WTC11 (cell line): ENCODE measurements at regions not wholly inside any gene's neighbourhood (a gene's known extent, or its start where the extent isn't known, plus 50 kb on each side); places are given as distances from the start of the nearest gene placed in this dataset.

ENCODE experiments used
- ESRRA ChIP-seq: sonication (generic); formaldehyde crosslinking; IDR thresholded peaks from 2 replicates; pipeline ENCODE4 v1.8.1; 2022; ENCODE audit warnings: mild to moderate bottlenecking, missing genetic modification reagents, borderline replicate concordance
- ZNF396 ChIP-seq: fragments of 250-450 bp; sonication (Bioruptor Pico); IDR thresholded peaks from 2 replicates; pipeline ENCODE4 v1.8.0; 2021; ENCODE audit warnings: mild to moderate bottlenecking, moderate library complexity, borderline replicate concordance
- TF ChIP-seq, protein P1 (sequence below): fragments of 200-600 bp; IDR thresholded peaks from 2 replicates; pipeline ENCODE4 v1.8.0; 2022; ENCODE audit warnings: antibody characterized with exemption
- TF ChIP-seq, protein P2 (sequence below): sonication (generic); formaldehyde crosslinking; IDR thresholded peaks from 2 replicates; pipeline ENCODE4 v1.8.0; 2023; ENCODE audit warnings: missing genetic modification reagents, mild to moderate bottlenecking, borderline replicate concordance
- TF ChIP-seq, protein P3 (sequence below): sonication (generic); formaldehyde crosslinking; IDR thresholded peaks from 2 replicates; pipeline ENCODE4 v1.8.0; 2022; ENCODE audit warnings: mild to moderate bottlenecking, missing genetic modification reagents

DNA sequence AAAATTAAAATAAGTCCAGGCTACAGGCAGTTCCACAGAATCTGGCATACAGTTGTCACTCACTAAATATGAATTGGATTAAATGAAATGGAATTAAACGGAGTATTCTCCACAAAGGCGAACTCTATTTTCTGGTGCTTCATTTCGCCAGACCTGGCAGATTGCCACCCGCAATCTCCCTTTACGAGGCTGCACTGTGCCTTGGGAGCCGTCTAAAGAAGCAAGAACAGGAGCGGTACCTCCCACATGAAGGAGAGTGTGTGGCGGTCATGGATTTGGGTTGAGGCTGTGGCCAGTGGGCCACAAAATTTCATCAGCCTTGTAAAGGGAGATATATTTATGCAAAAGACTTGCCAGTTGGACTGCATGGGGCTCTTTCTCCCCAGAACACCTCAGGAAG, 151.0 kb downstream of the OSR1 start:
- TF ChIP-seq ESRRA: no peak
- TF ChIP-seq, protein P1, sequence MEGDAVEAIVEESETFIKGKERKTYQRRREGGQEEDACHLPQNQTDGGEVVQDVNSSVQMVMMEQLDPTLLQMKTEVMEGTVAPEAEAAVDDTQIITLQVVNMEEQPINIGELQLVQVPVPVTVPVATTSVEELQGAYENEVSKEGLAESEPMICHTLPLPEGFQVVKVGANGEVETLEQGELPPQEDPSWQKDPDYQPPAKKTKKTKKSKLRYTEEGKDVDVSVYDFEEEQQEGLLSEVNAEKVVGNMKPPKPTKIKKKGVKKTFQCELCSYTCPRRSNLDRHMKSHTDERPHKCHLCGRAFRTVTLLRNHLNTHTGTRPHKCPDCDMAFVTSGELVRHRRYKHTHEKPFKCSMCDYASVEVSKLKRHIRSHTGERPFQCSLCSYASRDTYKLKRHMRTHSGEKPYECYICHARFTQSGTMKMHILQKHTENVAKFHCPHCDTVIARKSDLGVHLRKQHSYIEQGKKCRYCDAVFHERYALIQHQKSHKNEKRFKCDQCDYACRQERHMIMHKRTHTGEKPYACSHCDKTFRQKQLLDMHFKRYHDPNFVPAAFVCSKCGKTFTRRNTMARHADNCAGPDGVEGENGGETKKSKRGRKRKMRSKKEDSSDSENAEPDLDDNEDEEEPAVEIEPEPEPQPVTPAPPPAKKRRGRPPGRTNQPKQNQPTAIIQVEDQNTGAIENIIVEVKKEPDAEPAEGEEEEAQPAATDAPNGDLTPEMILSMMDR: no peak
- TF ChIP-seq, protein P2, sequence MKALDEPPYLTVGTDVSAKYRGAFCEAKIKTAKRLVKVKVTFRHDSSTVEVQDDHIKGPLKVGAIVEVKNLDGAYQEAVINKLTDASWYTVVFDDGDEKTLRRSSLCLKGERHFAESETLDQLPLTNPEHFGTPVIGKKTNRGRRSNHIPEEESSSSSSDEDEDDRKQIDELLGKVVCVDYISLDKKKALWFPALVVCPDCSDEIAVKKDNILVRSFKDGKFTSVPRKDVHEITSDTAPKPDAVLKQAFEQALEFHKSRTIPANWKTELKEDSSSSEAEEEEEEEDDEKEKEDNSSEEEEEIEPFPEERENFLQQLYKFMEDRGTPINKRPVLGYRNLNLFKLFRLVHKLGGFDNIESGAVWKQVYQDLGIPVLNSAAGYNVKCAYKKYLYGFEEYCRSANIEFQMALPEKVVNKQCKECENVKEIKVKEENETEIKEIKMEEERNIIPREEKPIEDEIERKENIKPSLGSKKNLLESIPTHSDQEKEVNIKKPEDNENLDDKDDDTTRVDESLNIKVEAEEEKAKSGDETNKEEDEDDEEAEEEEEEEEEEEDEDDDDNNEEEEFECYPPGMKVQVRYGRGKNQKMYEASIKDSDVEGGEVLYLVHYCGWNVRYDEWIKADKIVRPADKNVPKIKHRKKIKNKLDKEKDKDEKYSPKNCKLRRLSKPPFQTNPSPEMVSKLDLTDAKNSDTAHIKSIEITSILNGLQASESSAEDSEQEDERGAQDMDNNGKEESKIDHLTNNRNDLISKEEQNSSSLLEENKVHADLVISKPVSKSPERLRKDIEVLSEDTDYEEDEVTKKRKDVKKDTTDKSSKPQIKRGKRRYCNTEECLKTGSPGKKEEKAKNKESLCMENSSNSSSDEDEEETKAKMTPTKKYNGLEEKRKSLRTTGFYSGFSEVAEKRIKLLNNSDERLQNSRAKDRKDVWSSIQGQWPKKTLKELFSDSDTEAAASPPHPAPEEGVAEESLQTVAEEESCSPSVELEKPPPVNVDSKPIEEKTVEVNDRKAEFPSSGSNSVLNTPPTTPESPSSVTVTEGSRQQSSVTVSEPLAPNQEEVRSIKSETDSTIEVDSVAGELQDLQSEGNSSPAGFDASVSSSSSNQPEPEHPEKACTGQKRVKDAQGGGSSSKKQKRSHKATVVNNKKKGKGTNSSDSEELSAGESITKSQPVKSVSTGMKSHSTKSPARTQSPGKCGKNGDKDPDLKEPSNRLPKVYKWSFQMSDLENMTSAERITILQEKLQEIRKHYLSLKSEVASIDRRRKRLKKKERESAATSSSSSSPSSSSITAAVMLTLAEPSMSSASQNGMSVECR: no peak
- no peak for TF ChIP-seq ZNF396
- TF ChIP-seq, protein P3, sequence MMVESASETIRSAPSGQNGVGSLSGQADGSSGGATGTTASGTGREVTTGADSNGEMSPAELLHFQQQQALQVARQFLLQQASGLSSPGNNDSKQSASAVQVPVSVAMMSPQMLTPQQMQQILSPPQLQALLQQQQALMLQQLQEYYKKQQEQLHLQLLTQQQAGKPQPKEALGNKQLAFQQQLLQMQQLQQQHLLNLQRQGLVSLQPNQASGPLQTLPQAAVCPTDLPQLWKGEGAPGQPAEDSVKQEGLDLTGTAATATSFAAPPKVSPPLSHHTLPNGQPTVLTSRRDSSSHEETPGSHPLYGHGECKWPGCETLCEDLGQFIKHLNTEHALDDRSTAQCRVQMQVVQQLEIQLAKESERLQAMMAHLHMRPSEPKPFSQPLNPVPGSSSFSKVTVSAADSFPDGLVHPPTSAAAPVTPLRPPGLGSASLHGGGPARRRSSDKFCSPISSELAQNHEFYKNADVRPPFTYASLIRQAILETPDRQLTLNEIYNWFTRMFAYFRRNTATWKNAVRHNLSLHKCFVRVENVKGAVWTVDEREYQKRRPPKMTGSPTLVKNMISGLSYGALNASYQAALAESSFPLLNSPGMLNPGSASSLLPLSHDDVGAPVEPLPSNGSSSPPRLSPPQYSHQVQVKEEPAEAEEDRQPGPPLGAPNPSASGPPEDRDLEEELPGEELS (CRISPR knock-in tag): no peak
